DND-41 (cell line): ENCODE measurements at regions not wholly inside any gene's neighbourhood (a gene's known extent, or its start where the extent isn't known, plus 50 kb on each side); places are given as distances from the start of the nearest gene placed in this dataset.

Experiments used
- ATAC-seq: fragments of 200-7000 bp; cut with Tn5 transposase; 3 replicates; pipeline ENCODE4 v1.9.1; 2021; ENCODE audit warnings: low read depth; ENCODE audit not compliant: insufficient read depth
- DNase-seq: peaks from one replicate; pipeline ENCODE4 v3.0.0-alpha.2; 2020
- H2AFZ ChIP-seq: 2 replicates; pipeline ENCODE4 v1.6.0; 2012; ENCODE audit warnings: low read depth, low read length
- H3K27ac ChIP-seq: 2 replicates; pipeline ENCODE4 v1.5.1; 2012; ENCODE audit warnings: low read length, inconsistent platforms
- H3K27me3 ChIP-seq: fragments of 200-600 bp; sonication (generic); 2 replicates; pipeline ENCODE4 v1.6.0; 2012; ENCODE audit warnings: low read length, mild to moderate bottlenecking, inconsistent platforms; ENCODE audit not compliant: insufficient read depth, poor library complexity
- H3K36me3 ChIP-seq: 2 replicates; pipeline ENCODE4 v1.5.1; 2012; ENCODE audit warnings: low read length, inconsistent platforms; ENCODE audit not compliant: insufficient read depth
- H3K4me1 ChIP-seq: 2 replicates; pipeline ENCODE4 v1.5.1; 2012; ENCODE audit warnings: mild to moderate bottlenecking, low read length; ENCODE audit not compliant: insufficient read depth
- H3K4me2 ChIP-seq: 2 replicates; pipeline ENCODE4 v1.6.0; 2012; ENCODE audit warnings: mild to moderate bottlenecking, moderate library complexity, low read length, inconsistent platforms; ENCODE audit not compliant: insufficient read depth
- H3K4me3 ChIP-seq, 2 experiments: fragments of 200-600 bp in 1 of 2; shearing (Covaris generic) in 1 of 2; 2 replicates each; pipeline ENCODE4 v1.5.1; 2012 to 2016; ENCODE audit warnings: inconsistent platforms in 2 of 2, low read length in 2 of 2, mild to moderate bottlenecking in 2 of 2, low read depth in 1 of 2, moderate library complexity in 1 of 2
- H3K79me2 ChIP-seq: 2 replicates; pipeline ENCODE4 v1.6.0; 2012; ENCODE audit warnings: low read length, inconsistent platforms; ENCODE audit not compliant: insufficient read depth
- H3K9ac ChIP-seq: 2 replicates; pipeline ENCODE4 v1.6.0; 2012; ENCODE audit warnings: low read depth, mild to moderate bottlenecking, inconsistent platforms, low read length, moderate library complexity
- H3K9me3 ChIP-seq: 2 replicates; pipeline ENCODE4 v1.5.1; 2012; ENCODE audit warnings: low read length, moderate library complexity, mild to moderate bottlenecking, inconsistent platforms; ENCODE audit not compliant: insufficient read depth, severe bottlenecking
- H4K20me1 ChIP-seq: 2 replicates; pipeline ENCODE4 v1.6.0; 2012; ENCODE audit warnings: low read length; ENCODE audit not compliant: insufficient read depth
- CTCF ChIP-seq: IDR thresholded peaks from 2 replicates; pipeline ENCODE4 v1.5.1; 2012; ENCODE audit warnings: borderline replicate concordance, low read length, moderate library complexity, mild to moderate bottlenecking; ENCODE audit not compliant: poor library complexity, severe bottlenecking; ENCODE audit errors: extremely low read depth
- EZH2 ChIP-seq: IDR thresholded peaks from 3 replicates; pipeline ENCODE4 v1.6.1; 2012; ENCODE audit warnings: borderline replicate concordance, low read depth, mild to moderate bottlenecking, moderate library complexity, low read length, inconsistent platforms; ENCODE audit not compliant: severe bottlenecking

GRCh38 chr2:145680276-145680675 lies 1160.4 kb upstream of the ZEB2 start:
- TF ChIP-seq CTCF (no peak), EZH2 (no peak)
- no peak for DNase-seq
- Histone ChIP-seq H3K4me1 (no peaks in the 10 kb centered on the region), H2AFZ (no peak overlapping the region), H4K20me1 (no peaks in the 10 kb centered on the region), H3K36me3 (no peaks in the 10 kb centered on the region), H3K79me2 (no peaks in the 10 kb centered on the region), H3K4me2 (no peak overlapping the region), H3K4me3 (no peak overlapping the region), H3K9ac (no peak overlapping the region), H3K9me3 (no peaks in the 10 kb centered on the region), H3K27ac (no peak overlapping the region), H3K27me3 (no peaks in the 10 kb centered on the region)
- no peak for ATAC-seq

- Histone ChIP-seq H3K4me3 (no peak overlapping the region), H3K79me2 (no peaks in the 10 kb centered on the region), H3K27me3 (no peaks in the 10 kb centered on the region), H3K36me3 (no peaks in the 10 kb centered on the region), H3K27ac (no peak overlapping the region), H4K20me1 (no peaks in the 10 kb centered on the region), H3K4me2 (no peak overlapping the region), H3K4me1 (peaks cover 4% of the 10 kb centered on the region; the same call in 1 of the 2 replicates), H3K9ac (no peak overlapping the region), H3K9me3 (no peaks in the 10 kb centered on the region), H2AFZ (no peak overlapping the region)
- TF ChIP-seq CTCF (no peak), EZH2 (no peak)
- DNase-seq, result no peak
- no peak for ATAC-seq
Observed at GRCh38 chr2:145677371-145677770, 1157.5 kb upstream of the ZEB2 start.

GRCh38 chr2:145674705-145675104 lies 1154.8 kb upstream of the ZEB2 start:
- Histone ChIP-seq H3K4me3 (no peak overlapping the region), H3K4me1 (peaks cover 4% of the 10 kb centered on the region; the same call in 1 of the 2 replicates), H3K27me3 (no peaks in the 10 kb centered on the region), H3K9ac (no peak overlapping the region), H3K79me2 (no peaks in the 10 kb centered on the region), H3K27ac (no peak overlapping the region), H4K20me1 (no peaks in the 10 kb centered on the region), H3K9me3 (no peaks in the 10 kb centered on the region), H3K4me2 (no peak overlapping the region), H2AFZ (no peak overlapping the region), H3K36me3 (no peaks in the 10 kb centered on the region)
- DNase-seq (no peak), ATAC-seq (no peak)
- TF ChIP-seq EZH2, result no peak
- TF ChIP-seq CTCF, result no peak

GRCh38 chr2:145669301-145669700 lies 1149.4 kb upstream of the ZEB2 start:
- Histone ChIP-seq H4K20me1 (no peaks in the 10 kb centered on the region), H3K27me3 (no peaks in the 10 kb centered on the region), H3K9me3 (no peaks in the 10 kb centered on the region), H2AFZ (no peak overlapping the region), H3K4me2 (no peak overlapping the region), H3K9ac (no peak overlapping the region), H3K36me3 (no peaks in the 10 kb centered on the region), H3K4me3 (no peak overlapping the region), H3K27ac (no peak overlapping the region), H3K4me1 (peaks cover 4% of the 10 kb centered on the region; the same call in 1 of the 2 replicates), H3K79me2 (no peaks in the 10 kb centered on the region)
- TF ChIP-seq CTCF (no peak), EZH2 (no peak)
- ATAC-seq (no peak), DNase-seq (no peak)
